ENCODE measurements at regions not wholly inside any gene's neighbourhood (a gene's known extent, or its start where the extent isn't known, plus 50 kb on each side); places are given as distances from the start of the nearest gene placed in this dataset.
"Not testable (repeated sequence)": the region's sequence is repeated elsewhere in the genome, so short reads cannot be mapped to it uniquely, and the experiment has no call there.

GRCh38 chr1:166629946-166630345 is 209.3 kb upstream of the POGK start:
- no peak for DNase-seq

GRCh38 chr1:166630369-166630768 is 208.9 kb upstream of the POGK start:
- no peak for DNase-seq

- DNase-seq, result no peak
Observed at GRCh38 chr1:166638137-166638536, 201.1 kb upstream of the POGK start.

- not testable (repeated sequence) for DNase-seq
Observed at GRCh38 chr1:166657228-166657627, 182.0 kb upstream of the POGK start.

DNA sequence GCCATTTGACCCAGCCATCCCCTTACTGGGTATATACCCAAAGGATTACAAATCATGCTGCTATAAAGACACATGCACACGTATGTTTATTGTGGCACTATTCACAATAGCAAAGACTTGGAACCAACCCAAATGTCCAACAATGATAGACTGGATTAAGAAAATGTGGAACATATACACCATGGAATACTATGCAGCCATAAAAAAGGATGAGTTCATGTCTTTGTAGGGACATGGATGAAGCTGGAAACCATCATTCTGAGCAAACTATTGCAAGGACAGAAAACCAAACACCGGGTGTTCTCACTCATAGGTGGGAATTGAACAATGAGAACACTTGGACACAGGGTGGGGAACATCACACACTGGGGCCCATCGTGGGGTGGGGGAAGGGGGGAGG is 172.5 kb upstream of the POGK start:
- DNase-seq, result not testable (repeated sequence)

- not testable (repeated sequence) for DNase-seq
Observed at GRCh38 chr1:166667600-166667999, 171.7 kb upstream of the POGK start.

GRCh38 chr1:166671627-166672026 is 167.6 kb upstream of the POGK start:
- no peak for DNase-seq

- no peak for DNase-seq
Observed at GRCh38 chr1:166673722-166674121, 165.6 kb upstream of the POGK start.

DNA sequence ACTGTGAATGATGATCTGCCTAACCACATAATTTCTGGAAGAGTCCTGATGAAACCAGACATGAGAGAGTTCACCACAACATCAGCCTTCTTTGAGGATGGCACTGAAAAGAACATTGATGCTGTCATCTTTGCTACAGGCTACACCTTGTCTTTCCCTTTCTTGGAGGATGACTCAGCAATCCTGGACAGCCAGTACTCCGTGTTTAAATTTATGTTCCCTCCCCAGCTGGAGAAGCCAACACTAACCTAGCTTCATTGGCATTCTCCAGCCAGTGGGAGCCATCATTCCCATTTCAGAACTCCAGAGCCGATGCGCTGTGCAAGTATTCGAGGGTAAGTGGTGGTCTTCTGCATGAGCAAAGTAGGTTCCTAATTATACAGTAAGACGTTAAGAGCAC is 164.1 kb upstream of the POGK start:
- no peak for DNase-seq

GRCh38 chr1:166676981-166677380 is 162.3 kb upstream of the POGK start:
- no peak for DNase-seq

DNA sequence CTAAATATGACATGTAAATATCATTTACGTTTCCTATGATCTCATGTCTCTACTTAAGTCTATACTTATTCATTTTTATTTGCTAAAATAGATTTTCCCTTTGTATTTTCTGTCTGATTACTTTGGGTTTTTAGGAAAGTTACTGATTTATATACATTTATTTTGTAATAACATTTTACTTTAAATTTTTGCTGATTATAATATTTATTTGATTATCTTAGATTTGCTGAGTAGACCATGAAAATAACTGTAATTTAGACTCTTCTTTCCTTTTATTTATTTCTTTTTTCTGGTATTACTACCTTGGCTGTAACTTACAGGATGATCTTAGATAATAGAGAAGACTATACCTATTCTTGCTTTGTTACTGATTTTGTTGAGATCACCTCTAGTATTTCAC is 159.9 kb upstream of the POGK start:
- no peak for DNase-seq

GRCh38 chr1:166682588-166682987 is 156.7 kb upstream of the POGK start:
- DNase-seq, result no peak

DNA sequence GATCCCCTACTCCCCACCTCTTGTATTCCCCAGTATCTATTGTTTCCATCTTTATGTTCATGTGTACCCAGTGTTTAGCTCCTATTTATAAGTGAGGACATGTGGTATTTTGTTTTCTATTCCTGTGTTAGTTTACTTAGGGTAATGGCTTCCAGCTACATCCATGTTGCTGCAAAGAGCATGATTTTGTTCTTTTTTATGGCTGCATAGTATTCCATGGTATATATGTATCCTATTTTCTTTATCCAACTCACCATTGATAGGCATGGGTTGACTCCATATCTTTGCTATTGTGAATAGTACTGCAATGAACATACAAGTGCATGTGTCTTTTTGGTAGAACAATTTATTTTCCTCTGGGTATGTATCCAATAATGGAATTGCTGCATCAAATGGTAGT is 154.6 kb upstream of the POGK start:
- DNase-seq, result not testable (repeated sequence)

GRCh38 chr1:166685200-166685599 is 154.1 kb upstream of the POGK start:
- no peak for DNase-seq

- DNase-seq, result not testable (repeated sequence)
Observed at GRCh38 chr1:166685891-166686290, 153.4 kb upstream of the POGK start.

DNA sequence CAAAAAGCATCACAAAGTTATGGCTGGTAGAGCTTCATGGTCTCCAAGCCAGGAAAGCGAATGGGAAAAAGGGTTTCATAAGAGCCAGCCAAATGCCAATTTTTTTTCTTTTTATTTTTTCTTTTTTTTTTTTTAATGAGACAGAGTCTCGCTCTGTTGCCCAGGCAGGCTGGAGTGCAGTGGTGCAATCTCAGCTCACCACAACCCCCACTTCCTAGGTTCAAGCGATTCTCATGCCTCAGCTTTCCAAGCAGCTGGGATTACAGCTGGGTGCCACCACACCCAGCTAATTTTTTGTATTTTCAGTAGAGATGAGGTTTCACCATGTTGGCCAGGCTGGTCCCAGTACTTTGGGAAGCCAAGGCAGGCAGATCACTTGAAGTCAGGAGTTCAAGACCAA is 148.7 kb upstream of the POGK start:
- DNase-seq, result not testable (repeated sequence)

DNA sequence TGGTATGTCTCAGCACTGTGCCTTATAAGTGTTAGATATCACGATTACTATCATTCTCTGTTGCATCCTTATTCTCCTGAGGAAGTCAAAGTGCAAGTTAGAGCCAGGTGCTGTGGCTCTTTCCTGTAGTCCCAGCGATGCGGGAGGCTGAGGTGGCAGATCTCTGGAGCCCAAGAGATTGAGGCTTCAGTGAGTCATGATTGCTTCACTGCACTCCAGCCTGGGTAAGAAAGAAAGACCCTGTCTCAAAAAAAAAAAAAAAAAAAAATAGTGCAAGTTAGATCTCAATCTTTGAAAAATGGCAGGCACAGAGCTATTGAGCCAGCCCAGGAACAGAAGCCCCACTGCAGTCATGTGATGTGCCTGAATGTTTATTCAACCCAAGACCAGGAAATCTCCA is 147.8 kb upstream of the POGK start:
- DNase-seq, result no peak

DNA sequence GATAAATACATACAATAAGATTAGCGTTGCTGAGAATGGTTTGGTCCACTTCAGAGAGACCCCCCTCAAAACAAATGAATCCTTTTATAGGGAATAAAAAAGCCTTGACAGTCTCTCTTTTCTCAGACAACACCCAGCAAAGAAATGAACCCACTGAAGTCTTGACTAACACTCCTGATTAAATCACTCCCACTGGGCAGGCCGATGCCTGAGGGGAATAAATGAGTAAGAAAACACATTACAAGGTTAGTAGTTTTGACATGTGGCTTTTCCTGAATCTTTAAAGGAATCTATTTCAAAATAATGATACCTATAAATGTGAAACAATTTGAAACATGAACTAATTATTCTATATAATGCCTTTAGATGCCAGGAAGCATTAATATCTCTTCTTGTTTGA is 146.9 kb upstream of the POGK start:
- no peak for DNase-seq

- DNase-seq, result no peak
Observed at GRCh38 chr1:166693158-166693557, 146.1 kb upstream of the POGK start.

DNA sequence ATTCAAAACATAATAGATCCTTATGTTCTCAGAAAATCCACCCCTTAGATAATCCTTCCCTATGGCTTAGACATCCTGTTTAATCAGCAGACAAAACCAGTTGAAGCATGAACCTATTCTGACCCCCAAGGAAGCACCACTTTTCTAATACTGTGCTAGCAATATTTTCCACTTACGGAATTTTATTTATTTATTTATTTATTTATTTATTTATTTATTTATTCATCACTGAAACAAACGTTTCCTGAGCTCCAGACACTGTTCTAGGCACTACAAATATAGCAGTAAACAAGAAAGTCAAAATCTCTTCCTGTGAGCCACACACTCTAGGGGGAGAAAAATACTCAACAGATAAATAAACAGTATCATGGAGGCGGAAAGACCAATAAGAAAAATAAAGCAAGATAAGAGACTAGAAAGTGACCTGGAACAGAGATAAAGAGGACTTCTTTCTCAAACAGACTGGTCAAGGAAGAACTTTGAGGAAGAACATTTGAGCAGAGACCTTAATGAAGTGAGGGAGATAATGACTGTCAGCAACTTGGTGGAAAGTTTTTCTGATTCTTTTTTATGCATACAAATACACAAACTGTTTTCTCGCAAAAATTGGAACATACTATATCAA is 145.5 kb upstream of the POGK start:
- no peak for DNase-seq

- no peak for DNase-seq
Observed at GRCh38 chr1:166695115-166695514, 144.2 kb upstream of the POGK start.

DNA sequence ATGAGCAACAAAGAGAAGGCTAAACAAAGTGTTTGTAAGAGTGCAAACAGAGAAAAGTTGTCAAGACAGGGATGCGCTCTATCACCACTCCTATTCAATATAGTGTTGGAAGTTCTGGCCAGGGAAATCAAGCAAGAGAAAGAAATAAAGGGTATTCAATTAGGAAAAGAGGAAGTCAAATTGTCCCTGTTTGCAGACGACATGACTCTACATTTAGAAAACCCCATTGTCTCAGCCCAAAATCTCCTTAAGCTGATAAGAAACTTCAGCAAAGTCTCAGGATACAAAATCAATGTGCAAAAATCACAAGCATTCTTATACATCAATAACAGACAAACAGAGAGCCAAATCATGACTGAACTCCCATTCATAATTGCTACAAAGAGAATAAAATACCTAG is 143.4 kb upstream of the POGK start:
- DNase-seq, result not testable (repeated sequence)

DNA sequence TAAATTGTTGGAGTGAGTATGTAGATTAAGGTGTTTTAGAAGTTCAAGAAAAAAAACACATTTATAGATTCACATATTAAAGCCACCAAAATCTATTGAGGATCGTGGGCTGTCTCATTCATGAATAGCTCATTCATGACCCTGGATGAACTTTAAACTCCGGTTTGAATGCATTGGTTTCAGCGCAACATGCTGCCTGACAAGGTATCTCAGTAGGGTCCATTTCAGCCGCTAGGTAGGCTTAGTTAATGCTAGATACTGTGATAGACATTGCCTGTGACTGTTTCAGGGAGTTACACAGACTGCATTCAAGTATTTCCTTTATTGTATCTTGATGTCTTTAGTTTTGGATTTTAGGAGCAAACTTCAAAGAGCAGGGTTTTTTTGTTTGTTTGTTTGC is 140.5 kb upstream of the POGK start:
- no peak for DNase-seq

DNA sequence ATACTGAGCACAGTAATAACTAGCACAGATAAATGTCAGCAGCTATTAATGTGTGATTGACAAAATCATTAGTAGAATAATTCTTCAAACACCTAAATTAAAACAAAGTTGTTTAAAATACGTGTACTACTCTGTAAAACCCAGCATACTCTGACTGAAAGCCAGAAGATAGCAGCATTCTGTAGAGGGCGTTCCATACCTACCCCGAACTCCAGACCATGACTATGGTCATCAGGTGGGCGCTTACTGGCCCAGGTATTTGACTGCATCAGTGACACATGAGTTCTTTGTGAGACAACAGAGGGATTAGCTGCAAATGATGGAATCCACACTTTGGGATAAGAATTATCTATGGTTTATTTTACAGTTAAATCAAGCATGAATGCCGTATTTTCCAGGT is 139.7 kb upstream of the POGK start:
- no peak for DNase-seq

- no peak for DNase-seq
Observed at GRCh38 chr1:166700696-166701095, 138.6 kb upstream of the POGK start.
